Mammary epithelial cell (primary cell): ENCODE measurements at regions not wholly inside any gene's neighbourhood (a gene's known extent, or its start where the extent isn't known, plus 50 kb on each side); places are given as distances from the start of the nearest gene placed in this dataset.
"Not testable (repeated sequence)": the region's sequence is repeated elsewhere in the genome, so short reads cannot be mapped to it uniquely, and the experiment has no call there.

Experiments
- CTCF ChIP-seq, 2 donors: IDR thresholded peaks in 1 of 2; conservative IDR thresholded peaks in 1 of 2; 2 replicates each; pipeline ENCODE4 v1.5.1; 2011 to 2012; ENCODE audit warnings: inconsistent platforms in 2 of 2, low read length in 2 of 2, mild to moderate bottlenecking in 2 of 2, control low read depth in 1 of 2, low read depth in 1 of 2; ENCODE audit not compliant: insufficient read depth in 1 of 2; ENCODE audit errors: extremely low read depth in 1 of 2
- EZH2 ChIP-seq: IDR thresholded peaks from 2 replicates; pipeline ENCODE4 v1.6.1; 2012; ENCODE audit warnings: low read length, inconsistent platforms, borderline replicate concordance

DNA sequence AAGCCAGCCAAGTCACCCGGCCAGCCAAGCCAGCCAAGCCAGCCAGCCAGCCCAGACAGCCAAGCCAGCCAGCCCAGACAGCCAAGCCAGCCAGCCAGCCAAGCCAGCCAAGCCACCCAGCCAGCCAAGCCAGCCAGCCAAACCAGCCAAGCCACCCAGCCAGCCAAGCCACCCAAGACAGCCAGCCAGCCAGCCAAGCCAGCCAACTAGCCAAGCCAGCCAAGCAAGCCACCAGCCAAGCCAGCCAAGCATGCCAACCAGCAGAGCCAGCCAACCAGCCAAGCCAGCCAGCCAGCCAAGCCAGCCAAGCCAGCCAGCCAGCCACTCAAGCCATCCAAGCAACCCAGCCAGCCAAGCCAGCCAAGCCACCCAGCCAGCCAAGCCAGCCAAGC lies 323.1 kb upstream of the PLGLB2 start:
- TF ChIP-seq CTCF (conservative IDR thresholded peaks at IDR 0.05 in 1 of 2, IDR thresholded peaks at IDR 0.05 in 1 of 2; ENCODE audit: extremely low read depth in 1 of 2, insufficient read depth in 1 of 2, low read depth in 1 of 2, low read length in 2 of 2); EZH2: not testable (repeated sequence)
